ENCODE measurements at regions not wholly inside any gene's neighbourhood (a gene's known extent, or its start where the extent isn't known, plus 50 kb on each side); places are given as distances from the start of the nearest gene placed in this dataset.

DNA sequence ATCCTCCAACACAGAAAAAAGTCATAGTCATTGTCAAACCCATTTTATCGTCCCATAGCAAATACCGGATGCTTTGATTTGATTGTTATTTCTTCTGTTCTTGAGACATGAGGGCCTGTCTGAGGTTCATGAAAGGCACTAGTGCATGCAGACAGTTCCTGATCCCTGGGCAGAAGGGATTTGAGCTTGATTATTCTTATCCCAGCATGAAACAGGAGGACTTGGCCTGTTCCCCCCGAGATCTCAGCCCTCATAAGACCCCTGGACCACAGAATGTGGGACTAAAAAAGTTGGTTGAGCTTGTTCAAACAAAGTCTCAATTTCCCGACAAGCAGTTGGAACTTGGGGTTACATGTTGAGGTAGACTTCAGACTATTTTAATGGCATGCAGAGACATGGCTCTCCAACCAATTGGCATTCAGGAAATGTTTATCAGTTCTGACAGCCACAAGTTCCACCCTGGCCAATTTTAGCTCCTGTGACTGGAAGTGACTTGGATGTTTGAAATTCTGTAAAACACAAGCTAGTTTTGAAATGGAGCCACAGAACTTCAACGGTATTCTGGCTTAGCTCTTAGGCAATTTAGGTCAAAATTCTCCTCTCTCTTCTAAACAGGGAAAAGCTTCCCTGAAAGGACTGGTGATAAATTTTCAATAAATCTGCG is 366.9 kb upstream of the SLC14A2 start:
- TF ChIP-seq TAF1 (CRISPR knock-in tag; IDR thresholded peaks at IDR 0.05) (no peak), SALL1 (CRISPR knock-in tag; IDR thresholded peaks at IDR 0.05) (no peak), ZNF282 (IDR thresholded peaks at IDR 0.05; ENCODE audit: partially characterized antibody) (no peak), SMARCC2 (IDR thresholded peaks at IDR 0.05) (no peak), PHB2 (IDR thresholded peaks at IDR 0.05; ENCODE audit: partially characterized antibody) (no peak), SRSF1 (optimal IDR thresholded peaks at IDR 0.05; ENCODE audit: low read depth, low read length) (no peak), KLF6 (CRISPR knock-in tag; IDR thresholded peaks at IDR 0.05) (no peak), BHLHE40 (IDR thresholded peaks at IDR 0.05; ENCODE audit: low read length) (no peak), EP300 (IDR thresholded peaks at IDR 0.05; ENCODE audit: low read depth in 2 of 2, low read length in 2 of 2) (no peak), EP300 (CRISPR knock-in tag; IDR thresholded peaks at IDR 0.05; ENCODE audit: borderline replicate concordance) (no peak)
- TF ChIP-seq, protein P1, sequence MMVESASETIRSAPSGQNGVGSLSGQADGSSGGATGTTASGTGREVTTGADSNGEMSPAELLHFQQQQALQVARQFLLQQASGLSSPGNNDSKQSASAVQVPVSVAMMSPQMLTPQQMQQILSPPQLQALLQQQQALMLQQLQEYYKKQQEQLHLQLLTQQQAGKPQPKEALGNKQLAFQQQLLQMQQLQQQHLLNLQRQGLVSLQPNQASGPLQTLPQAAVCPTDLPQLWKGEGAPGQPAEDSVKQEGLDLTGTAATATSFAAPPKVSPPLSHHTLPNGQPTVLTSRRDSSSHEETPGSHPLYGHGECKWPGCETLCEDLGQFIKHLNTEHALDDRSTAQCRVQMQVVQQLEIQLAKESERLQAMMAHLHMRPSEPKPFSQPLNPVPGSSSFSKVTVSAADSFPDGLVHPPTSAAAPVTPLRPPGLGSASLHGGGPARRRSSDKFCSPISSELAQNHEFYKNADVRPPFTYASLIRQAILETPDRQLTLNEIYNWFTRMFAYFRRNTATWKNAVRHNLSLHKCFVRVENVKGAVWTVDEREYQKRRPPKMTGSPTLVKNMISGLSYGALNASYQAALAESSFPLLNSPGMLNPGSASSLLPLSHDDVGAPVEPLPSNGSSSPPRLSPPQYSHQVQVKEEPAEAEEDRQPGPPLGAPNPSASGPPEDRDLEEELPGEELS (CRISPR knock-in tag; IDR thresholded peaks at IDR 0.05) = no peak
- TF ChIP-seq, protein P2, sequence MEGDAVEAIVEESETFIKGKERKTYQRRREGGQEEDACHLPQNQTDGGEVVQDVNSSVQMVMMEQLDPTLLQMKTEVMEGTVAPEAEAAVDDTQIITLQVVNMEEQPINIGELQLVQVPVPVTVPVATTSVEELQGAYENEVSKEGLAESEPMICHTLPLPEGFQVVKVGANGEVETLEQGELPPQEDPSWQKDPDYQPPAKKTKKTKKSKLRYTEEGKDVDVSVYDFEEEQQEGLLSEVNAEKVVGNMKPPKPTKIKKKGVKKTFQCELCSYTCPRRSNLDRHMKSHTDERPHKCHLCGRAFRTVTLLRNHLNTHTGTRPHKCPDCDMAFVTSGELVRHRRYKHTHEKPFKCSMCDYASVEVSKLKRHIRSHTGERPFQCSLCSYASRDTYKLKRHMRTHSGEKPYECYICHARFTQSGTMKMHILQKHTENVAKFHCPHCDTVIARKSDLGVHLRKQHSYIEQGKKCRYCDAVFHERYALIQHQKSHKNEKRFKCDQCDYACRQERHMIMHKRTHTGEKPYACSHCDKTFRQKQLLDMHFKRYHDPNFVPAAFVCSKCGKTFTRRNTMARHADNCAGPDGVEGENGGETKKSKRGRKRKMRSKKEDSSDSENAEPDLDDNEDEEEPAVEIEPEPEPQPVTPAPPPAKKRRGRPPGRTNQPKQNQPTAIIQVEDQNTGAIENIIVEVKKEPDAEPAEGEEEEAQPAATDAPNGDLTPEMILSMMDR (CRISPR knock-in tag; IDR thresholded peaks at IDR 0.05) = no peak
- TF ChIP-seq, protein P3, sequence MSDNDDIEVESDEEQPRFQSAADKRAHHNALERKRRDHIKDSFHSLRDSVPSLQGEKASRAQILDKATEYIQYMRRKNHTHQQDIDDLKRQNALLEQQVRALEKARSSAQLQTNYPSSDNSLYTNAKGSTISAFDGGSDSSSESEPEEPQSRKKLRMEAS (IDR thresholded peaks at IDR 0.05) = no peak
- TF ChIP-seq, protein P4, sequence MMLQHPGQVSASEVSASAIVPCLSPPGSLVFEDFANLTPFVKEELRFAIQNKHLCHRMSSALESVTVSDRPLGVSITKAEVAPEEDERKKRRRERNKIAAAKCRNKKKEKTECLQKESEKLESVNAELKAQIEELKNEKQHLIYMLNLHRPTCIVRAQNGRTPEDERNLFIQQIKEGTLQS (CRISPR knock-in tag; IDR thresholded peaks at IDR 0.05) = no peak
